Hepatocyte (in vitro differentiated cells): ENCODE measurements at regions not wholly inside any gene's neighbourhood (a gene's known extent, or its start where the extent isn't known, plus 50 kb on each side); places are given as distances from the start of the nearest gene placed in this dataset.

ENCODE experiments used
- CTCF ChIP-seq: fragments of 200-600 bp; sonication (generic); IDR thresholded peaks from 2 replicates; pipeline ENCODE4 v1.5.1; 2016; ENCODE audit warnings: antibody characterized with exemption, mild to moderate bottlenecking; ENCODE audit not compliant: poor library complexity
- EZH2 ChIP-seq: fragments of 200-600 bp; sonication (generic); IDR thresholded peaks from 2 replicates; pipeline ENCODE4 v1.6.1; 2016; ENCODE audit warnings: antibody characterized with exemption, mild to moderate bottlenecking, borderline replicate concordance
- EZH2phosphoT487 ChIP-seq: fragments of 200-600 bp; sonication (generic); IDR thresholded peaks from one replicate; pipeline ENCODE4 v1.6.1; 2018; ENCODE audit warnings: antibody characterized with exemption, mild to moderate bottlenecking, low read depth, moderate library complexity; ENCODE audit not compliant: unreplicated experiment, severe bottlenecking

GRCh38 chr7:153188161-153188560 is 428.6 kb downstream of the ACTR3B start:
- TF ChIP-seq EZH2 (no peak), EZH2phosphoT487 (no peak), CTCF (no peak)
